ENCODE measurements at regions not wholly inside any gene's neighbourhood (a gene's known extent, or its start where the extent isn't known, plus 50 kb on each side); places are given as distances from the start of the nearest gene placed in this dataset.

DNA sequence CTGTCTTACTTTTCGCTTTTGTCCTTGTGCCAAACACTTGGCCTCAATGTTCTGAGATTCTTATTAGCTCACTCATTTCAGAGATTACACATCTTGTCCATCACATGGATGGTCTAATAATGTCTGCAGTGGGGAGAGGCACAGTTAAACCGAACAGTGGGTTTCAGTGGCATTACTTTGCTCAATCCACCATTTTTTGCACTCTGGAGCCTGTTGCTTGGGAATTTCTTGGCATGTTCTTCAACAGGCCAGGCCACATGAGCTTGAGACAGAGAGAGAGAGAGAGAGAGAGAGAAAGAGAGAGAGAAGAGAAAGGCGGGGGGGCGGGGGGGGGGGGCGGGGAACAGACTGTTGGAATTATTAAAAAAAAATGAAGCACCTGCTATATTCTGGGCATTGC lies 1327.8 kb upstream of the WWC1 start:
- H3K9me3 Mint-ChIP-seq, result 0 out of 2 replicates have a peak, but pooled peaks cover 3% of the 10 kb centered on the region
- H3K4me3 Mint-ChIP-seq, result no peak overlapping the region
- no peaks in the 10 kb centered on the region for H3K36me3 Mint-ChIP-seq
- ATAC-seq (no peak), DNase-seq (ENCODE audit: low spot score) (no peak)
- POLR2A ChIA-PET, result no interaction called here
- TF ChIP-seq, protein P1, sequence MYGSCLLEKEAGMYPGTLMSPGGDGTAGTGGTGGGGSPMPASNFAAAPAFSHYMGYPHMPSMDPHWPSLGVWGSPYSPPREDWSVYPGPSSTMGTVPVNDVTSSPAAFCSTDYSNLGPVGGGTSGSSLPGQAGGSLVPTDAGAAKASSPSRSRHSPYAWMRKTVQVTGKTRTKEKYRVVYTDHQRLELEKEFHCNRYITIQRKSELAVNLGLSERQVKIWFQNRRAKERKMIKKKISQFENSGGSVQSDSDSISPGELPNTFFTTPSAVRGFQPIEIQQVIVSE (CRISPR knock-in tag; IDR thresholded peaks at IDR 0.05; ENCODE audit: borderline replicate concordance), result no peak
- TF ChIP-seq FOXK1 (CRISPR knock-in tag; IDR thresholded peaks at IDR 0.05), result no peak
- no peak for TF ChIP-seq GABPB1 (CRISPR knock-in tag; IDR thresholded peaks at IDR 0.05)
- TF ChIP-seq EMX1 (CRISPR knock-in tag; IDR thresholded peaks at IDR 0.05), result no peak
- TF ChIP-seq NFYB (CRISPR knock-in tag; conservative IDR thresholded peaks at IDR 0.05; ENCODE audit: low read depth), result no peak
- TF ChIP-seq, protein P2, sequence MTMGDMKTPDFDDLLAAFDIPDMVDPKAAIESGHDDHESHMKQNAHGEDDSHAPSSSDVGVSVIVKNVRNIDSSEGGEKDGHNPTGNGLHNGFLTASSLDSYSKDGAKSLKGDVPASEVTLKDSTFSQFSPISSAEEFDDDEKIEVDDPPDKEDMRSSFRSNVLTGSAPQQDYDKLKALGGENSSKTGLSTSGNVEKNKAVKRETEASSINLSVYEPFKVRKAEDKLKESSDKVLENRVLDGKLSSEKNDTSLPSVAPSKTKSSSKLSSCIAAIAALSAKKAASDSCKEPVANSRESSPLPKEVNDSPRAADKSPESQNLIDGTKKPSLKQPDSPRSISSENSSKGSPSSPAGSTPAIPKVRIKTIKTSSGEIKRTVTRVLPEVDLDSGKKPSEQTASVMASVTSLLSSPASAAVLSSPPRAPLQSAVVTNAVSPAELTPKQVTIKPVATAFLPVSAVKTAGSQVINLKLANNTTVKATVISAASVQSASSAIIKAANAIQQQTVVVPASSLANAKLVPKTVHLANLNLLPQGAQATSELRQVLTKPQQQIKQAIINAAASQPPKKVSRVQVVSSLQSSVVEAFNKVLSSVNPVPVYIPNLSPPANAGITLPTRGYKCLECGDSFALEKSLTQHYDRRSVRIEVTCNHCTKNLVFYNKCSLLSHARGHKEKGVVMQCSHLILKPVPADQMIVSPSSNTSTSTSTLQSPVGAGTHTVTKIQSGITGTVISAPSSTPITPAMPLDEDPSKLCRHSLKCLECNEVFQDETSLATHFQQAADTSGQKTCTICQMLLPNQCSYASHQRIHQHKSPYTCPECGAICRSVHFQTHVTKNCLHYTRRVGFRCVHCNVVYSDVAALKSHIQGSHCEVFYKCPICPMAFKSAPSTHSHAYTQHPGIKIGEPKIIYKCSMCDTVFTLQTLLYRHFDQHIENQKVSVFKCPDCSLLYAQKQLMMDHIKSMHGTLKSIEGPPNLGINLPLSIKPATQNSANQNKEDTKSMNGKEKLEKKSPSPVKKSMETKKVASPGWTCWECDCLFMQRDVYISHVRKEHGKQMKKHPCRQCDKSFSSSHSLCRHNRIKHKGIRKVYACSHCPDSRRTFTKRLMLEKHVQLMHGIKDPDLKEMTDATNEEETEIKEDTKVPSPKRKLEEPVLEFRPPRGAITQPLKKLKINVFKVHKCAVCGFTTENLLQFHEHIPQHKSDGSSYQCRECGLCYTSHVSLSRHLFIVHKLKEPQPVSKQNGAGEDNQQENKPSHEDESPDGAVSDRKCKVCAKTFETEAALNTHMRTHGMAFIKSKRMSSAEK (CRISPR knock-in tag; IDR thresholded peaks at IDR 0.05; ENCODE audit: borderline replicate concordance), result no peak
- TF ChIP-seq, protein P3, sequence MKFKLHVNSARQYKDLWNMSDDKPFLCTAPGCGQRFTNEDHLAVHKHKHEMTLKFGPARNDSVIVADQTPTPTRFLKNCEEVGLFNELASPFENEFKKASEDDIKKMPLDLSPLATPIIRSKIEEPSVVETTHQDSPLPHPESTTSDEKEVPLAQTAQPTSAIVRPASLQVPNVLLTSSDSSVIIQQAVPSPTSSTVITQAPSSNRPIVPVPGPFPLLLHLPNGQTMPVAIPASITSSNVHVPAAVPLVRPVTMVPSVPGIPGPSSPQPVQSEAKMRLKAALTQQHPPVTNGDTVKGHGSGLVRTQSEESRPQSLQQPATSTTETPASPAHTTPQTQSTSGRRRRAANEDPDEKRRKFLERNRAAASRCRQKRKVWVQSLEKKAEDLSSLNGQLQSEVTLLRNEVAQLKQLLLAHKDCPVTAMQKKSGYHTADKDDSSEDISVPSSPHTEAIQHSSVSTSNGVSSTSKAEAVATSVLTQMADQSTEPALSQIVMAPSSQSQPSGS (CRISPR knock-in tag; IDR thresholded peaks at IDR 0.05; ENCODE audit: borderline replicate concordance, low read depth), result no peak
- TF ChIP-seq NR3C1 (CRISPR knock-in tag; conservative IDR thresholded peaks at IDR 0.05; ENCODE audit: low read depth), result no peak
- TF ChIP-seq ATF1 (CRISPR knock-in tag; IDR thresholded peaks at IDR 0.05), result no peak
- no peak for TF ChIP-seq CBFB (CRISPR knock-in tag; IDR thresholded peaks at IDR 0.05; ENCODE audit: low read depth)
- TF ChIP-seq NR1H2 (CRISPR knock-in tag; IDR thresholded peaks at IDR 0.05), result no peak
- TF ChIP-seq, protein P4, sequence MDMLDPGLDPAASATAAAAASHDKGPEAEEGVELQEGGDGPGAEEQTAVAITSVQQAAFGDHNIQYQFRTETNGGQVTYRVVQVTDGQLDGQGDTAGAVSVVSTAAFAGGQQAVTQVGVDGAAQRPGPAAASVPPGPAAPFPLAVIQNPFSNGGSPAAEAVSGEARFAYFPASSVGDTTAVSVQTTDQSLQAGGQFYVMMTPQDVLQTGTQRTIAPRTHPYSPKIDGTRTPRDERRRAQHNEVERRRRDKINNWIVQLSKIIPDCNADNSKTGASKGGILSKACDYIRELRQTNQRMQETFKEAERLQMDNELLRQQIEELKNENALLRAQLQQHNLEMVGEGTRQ (CRISPR knock-in tag; IDR thresholded peaks at IDR 0.05), result no peak
- no peak for TF ChIP-seq ZNF423 (CRISPR knock-in tag; IDR thresholded peaks at IDR 0.05)
- no peak for TF ChIP-seq SMAD4 (CRISPR knock-in tag; IDR thresholded peaks at IDR 0.05)
- TF ChIP-seq CREM (CRISPR knock-in tag; IDR thresholded peaks at IDR 0.05), result no peak
- no peak for TF ChIP-seq ELF4 (CRISPR knock-in tag; IDR thresholded peaks at IDR 0.05; ENCODE audit: low read depth)
- TF ChIP-seq NR2C2 (CRISPR knock-in tag; IDR thresholded peaks at IDR 0.05), result no peak
- no peak for TF ChIP-seq HMGA2 (CRISPR knock-in tag; IDR thresholded peaks at IDR 0.05)
- no peak for TF ChIP-seq ETV6 (CRISPR knock-in tag; IDR thresholded peaks at IDR 0.05)
- no peak for TF ChIP-seq ZNF317 (CRISPR knock-in tag; IDR thresholded peaks at IDR 0.05; ENCODE audit: borderline replicate concordance, low read depth)
- CTCF ChIA-PET, result interaction anchor here (2.0 to 2.7 kb wide), 3 partner anchors 15 to 281 kb away, joined by 9 to 15 read pairs (median 12); partner anchors contain the start of gene TENM2
- H3K27ac Mint-ChIP-seq, result no peak overlapping the region
- H3K4me1 Mint-ChIP-seq, result peaks cover 24% of the 10 kb centered on the region
- H3K27me3 Mint-ChIP-seq (ENCODE audit: low read depth), result no peaks in the 10 kb centered on the region; the same call in 1 of the 2 replicates
